Left cardiac atrium (tissue), 4 donors: ENCODE measurements at regions not wholly inside any gene's neighbourhood (a gene's known extent, or its start where the extent isn't known, plus 50 kb on each side); places are given as distances from the start of the nearest gene placed in this dataset.
A peak's percentile ranks its signal among the peaks of the same experiment; 100 is the strongest.

Source experiments
- ATAC-seq, 2 donors: fragments of 200-7000 bp; cut with Tn5 transposase; one replicate each; pipeline ENCODE4 v1.9.1; 2020; ENCODE audit warnings: mild to moderate bottlenecking in 2 of 2, moderate library complexity in 2 of 2
- DNase-seq: peaks from one replicate; pipeline ENCODE4 v3.0.0-alpha.2; 2020
- intact Hi-C, 2 donors: fragments of 100-400 bp; cut with DNase I; formaldehyde crosslinking; loops; one replicate each; pipeline versions ENCODE4 v1.14.1 to v1.15.1; 2022 to 2023
- donor health status: DM: no; HTN: yes; CAD: no.
- donor health status: DM: no; HTN: yes; CAD: no; lungs with severe emphysema.
- donor health status: DM: yes; HTN: yes; CAD: no.
- donor health status: Dilated cardiomyopathy.

GRCh38 chr7:155893176-155893575 is 80.9 kb upstream of the SHH start:
- no peak for DNase-seq

GRCh38 chr7:155889636-155890511 is 77.6 kb upstream of the SHH start:
- DNase-seq (no peak), ATAC-seq (no peak)
- intact Hi-C loops = no loop called here

More at GRCh38 chr7:155893176-155893575, 80.9 kb upstream of the SHH start:
- ATAC-seq = no peak
- intact Hi-C loops = no loop called here

- intact Hi-C loops = no loop called here
- ATAC-seq (no peak), DNase-seq (no peak)
Observed at GRCh38 chr7:155887174-155887525, 74.9 kb upstream of the SHH start.

- intact Hi-C loops = no loop called here
- DNase-seq = no peak
- ATAC-seq = no peak
Observed at GRCh38 chr7:155886391-155887173, 74.3 kb upstream of the SHH start.

GRCh38 chr7:155885167-155886155 is 73.2 kb upstream of the SHH start:
- DNase-seq = peak; percentile 68
- intact Hi-C loops = no loop called here
- ATAC-seq = peak in 1 of 2 donors; percentile 94

GRCh38 chr7:155884225-155885166 is 72.2 kb upstream of the SHH start:
- DNase-seq = no peak
- intact Hi-C loops = no loop called here
- no peak for ATAC-seq

GRCh38 chr7:155883491-155884224 is 71.4 kb upstream of the SHH start:
- DNase-seq (no peak), ATAC-seq (no peak)
- intact Hi-C loops = no loop called here

GRCh38 chr7:155882596-155882995 is 70.3 kb upstream of the SHH start:
- intact Hi-C loops = no loop called here
- DNase-seq (no peak), ATAC-seq (no peak)

- ATAC-seq (no peak), DNase-seq (no peak)
- intact Hi-C loops = no loop called here
Observed at GRCh38 chr7:155881471-155882350, 69.4 kb upstream of the SHH start.

GRCh38 chr7:155880721-155881120 is 68.5 kb upstream of the SHH start:
- DNase-seq (no peak), ATAC-seq (no peak)
- intact Hi-C loops = no loop called here

GRCh38 chr7:155879592-155879991 is 67.3 kb upstream of the SHH start:
- no peak for DNase-seq
- ATAC-seq = no peak
- intact Hi-C loops = no loop called here

GRCh38 chr7:155878674-155879073 is 66.4 kb upstream of the SHH start:
- no peak for ATAC-seq
- intact Hi-C loops = no loop called here
- DNase-seq = no peak

GRCh38 chr7:155878250-155878649 is 66.0 kb upstream of the SHH start:
- no peak for DNase-seq
- intact Hi-C loops = no loop called here
- ATAC-seq = no peak

- intact Hi-C loops = no loop called here
- no peak for DNase-seq
- no peak for ATAC-seq
Observed at GRCh38 chr7:155877167-155877566, 64.9 kb upstream of the SHH start.

GRCh38 chr7:155874411-155874810 is 62.1 kb upstream of the SHH start:
- DNase-seq (no peak), ATAC-seq (no peak)
- intact Hi-C loops = no loop called here

GRCh38 chr7:155874010-155874409 is 61.7 kb upstream of the SHH start:
- DNase-seq (no peak), ATAC-seq (no peak)
- intact Hi-C loops = no loop called here
